ENCODE measurements at regions not wholly inside any gene's neighbourhood (a gene's known extent, or its start where the extent isn't known, plus 50 kb on each side); places are given as distances from the start of the nearest gene placed in this dataset.

DNA sequence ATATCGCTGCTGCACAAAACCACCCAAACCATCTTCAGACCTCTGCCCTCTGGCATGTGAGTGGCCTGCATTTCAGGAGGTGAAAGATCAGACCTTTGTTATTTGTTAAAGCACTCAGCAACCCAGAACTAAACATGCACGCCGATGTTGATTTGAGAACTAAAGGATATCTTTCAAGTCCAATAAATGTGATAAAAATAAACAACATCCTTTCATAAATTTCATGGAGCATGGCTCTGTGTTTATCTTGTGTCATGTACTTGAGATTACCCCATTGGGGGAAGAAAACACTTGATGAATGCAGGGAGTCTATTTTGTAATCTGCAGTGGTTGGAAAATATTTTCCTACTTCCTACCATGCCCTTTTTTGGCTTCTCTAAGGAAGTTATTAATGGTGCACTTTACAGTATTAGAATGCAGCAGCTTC, 70.8 kb upstream of the GATA6 start:
- Histone ChIP-seq H3K9ac (ENCODE audit: extremely low read depth, insufficient read length, low read length) (no peak overlapping the region), H3K79me2 (ENCODE audit: insufficient read depth, low read length) (no peaks in the 10 kb centered on the region), H3K23me2 (ENCODE audit: insufficient read length, low read depth, low read length, poor library complexity, severe bottlenecking) (no peaks in the 10 kb centered on the region), H2BK12ac (ENCODE audit: insufficient read length, low read depth, low read length) (no peak overlapping the region), H3K4me1 (ENCODE audit: insufficient read depth, low read length) (no peaks in the 10 kb centered on the region; the same call in 1 of the 2 replicates), H4K20me1 (ENCODE audit: control insufficient read depth, insufficient read depth, insufficient read length) (no peaks in the 10 kb centered on the region), H3K27me3 (ENCODE audit: insufficient read depth, low read length) (no peaks in the 10 kb centered on the region), H3K4ac (ENCODE audit: low read depth, low read length) (no peak overlapping the region), H3K27ac (ENCODE audit: insufficient read length, low read depth, low read length) (no peak overlapping the region), H4K91ac (ENCODE audit: insufficient read length, low read depth, low read length) (no peak overlapping the region), H3K4me2 (ENCODE audit: insufficient read depth, insufficient read length, low read length) (no peak overlapping the region), H4K5ac (ENCODE audit: insufficient read length, low read depth, low read length) (no peak overlapping the region), H3K14ac (ENCODE audit: insufficient read depth, low read length) (no peak overlapping the region), H2AFZ (ENCODE audit: low read length) (no peak overlapping the region), H3K9me3 (ENCODE audit: control insufficient read depth, low read depth, low read length) (no peaks in the 10 kb centered on the region), H2BK20ac (ENCODE audit: low read depth, low read length, poor library complexity, severe bottlenecking) (no peak overlapping the region), H3T11ph (ENCODE audit: low read length) (no peak overlapping the region), H2BK15ac (ENCODE audit: low read depth, low read length) (no peak overlapping the region), H3K23ac (ENCODE audit: insufficient read length, low read depth, low read length) (no peak overlapping the region), H4K8ac (replicated peaks; ENCODE audit: insufficient read length, low read depth, low read length) (no peak overlapping the region), H3K56ac (ENCODE audit: insufficient read length, low read depth, low read length) (no peak overlapping the region), H3K79me1 (ENCODE audit: insufficient read depth, low read depth, low read length, poor library complexity, severe bottlenecking) (no peaks in the 10 kb centered on the region), H2AK5ac (ENCODE audit: insufficient read length, low read length) (no peak overlapping the region), H2BK120ac (ENCODE audit: low read depth, low read length, poor library complexity, severe bottlenecking) (no peak overlapping the region), H2BK5ac (ENCODE audit: insufficient read length, low read length) (no peak overlapping the region), H3K18ac (ENCODE audit: insufficient read length, low read depth, low read length) (no peak overlapping the region)
- Mint-ChIP-seq H3K4me1 (peaks cover 5 to 10% of the 10 kb centered on the region in 2 experiments; a peak in 3 of 4 replicates), H3K36me3 (ENCODE audit: insufficient read depth in 1 of 3, low read depth in 3 of 3) (no peaks in the 10 kb centered on the region), H3K27me3 (ENCODE audit: low read depth) (peaks cover 25% of the 10 kb centered on the region), H3K27ac (no peak overlapping the region), H3K4me3 (no peak overlapping the region), H3K9me3 (no peaks in the 10 kb centered on the region)
- no CpG with 5 or more reads among the region's 3 CpGs for WGBS (ENCODE audit: extremely low coverage, insufficient read length, low lambda C conversion rate)
- TF ChIP-seq CTCF (conservative IDR thresholded peaks at IDR 0.05): no peak
- DNase-seq: no peak

All from H9 (cell line).